ENCODE measurements at regions not wholly inside any gene's neighbourhood (a gene's known extent, or its start where the extent isn't known, plus 50 kb on each side); places are given as distances from the start of the nearest gene placed in this dataset.

- TF ChIP-seq TAF1 (IDR thresholded peaks at IDR 0.05; ENCODE audit: borderline replicate concordance, low read depth, low read length), result no peak
- TF ChIP-seq POLR2A (IDR thresholded peaks at IDR 0.05; ENCODE audit: low read depth, low read length), result no peak
- TF ChIP-seq POLR2AphosphoS5 (IDR thresholded peaks at IDR 0.05; ENCODE audit: low read depth, low read length), result no peak
These were observed 151.0 kb downstream of the SLC38A4 start for GRCh38 chr12:46674800-46675199.

Data from GM12892 (cell line).